ENCODE measurements at regions not wholly inside any gene's neighbourhood (a gene's known extent, or its start where the extent isn't known, plus 50 kb on each side); places are given as distances from the start of the nearest gene placed in this dataset.

DNA sequence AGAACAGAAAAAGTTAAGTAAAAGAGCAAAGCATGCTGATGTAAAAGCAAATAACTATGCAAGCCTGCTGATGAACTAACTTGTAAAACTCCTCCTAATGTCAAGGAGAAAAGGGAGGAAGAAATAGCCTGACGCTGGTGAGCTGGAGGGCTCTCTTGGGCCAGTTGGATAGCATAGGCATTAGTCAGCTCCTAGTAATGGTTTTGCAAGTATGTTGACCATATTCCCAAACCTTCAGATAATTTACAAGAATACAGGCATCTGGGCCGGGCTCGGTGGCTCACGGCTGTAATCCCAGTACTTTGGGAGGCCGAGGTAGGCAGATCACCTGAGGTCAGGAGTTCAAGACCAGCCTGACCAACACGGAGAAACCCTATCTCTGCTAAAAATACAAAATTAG is 871.4 kb downstream of the C12orf50 start:
- TF ChIP-seq EZH2 (IDR thresholded peaks at IDR 0.05; ENCODE audit: insufficient read depth, poor library complexity, severe bottlenecking), result no peak
- no peak for TF ChIP-seq EZH2phosphoT487 (IDR thresholded peaks at IDR 0.05; ENCODE audit: insufficient read depth, low read depth)
